Coronary artery (tissue), 2 donors: ENCODE measurements at regions not wholly inside any gene's neighbourhood (a gene's known extent, or its start where the extent isn't known, plus 50 kb on each side); places are given as distances from the start of the nearest gene placed in this dataset.

Experiments
- DNase-seq: peaks from one replicate; pipeline ENCODE4 v3.0.0-alpha.2; 2017; ENCODE audit warnings: low spot score
- H3K27ac ChIP-seq, 2 donors: fragments of 200-600 bp; sonication (generic); one replicate each; pipeline ENCODE4 v1.5.1; 2016 to 2019
- H3K4me3 ChIP-seq: fragments of 200-600 bp; sonication (generic); 2 replicates; pipeline ENCODE4 v1.5.1; 2016; ENCODE audit warnings: mild to moderate bottlenecking, moderate library complexity
- TF ChIP-seq, protein P1 (sequence below): fragments of 200-600 bp; sonication (generic); IDR thresholded peaks from one replicate; pipeline ENCODE4 v1.5.1; 2019; ENCODE audit warnings: antibody characterized with exemption

DNA sequence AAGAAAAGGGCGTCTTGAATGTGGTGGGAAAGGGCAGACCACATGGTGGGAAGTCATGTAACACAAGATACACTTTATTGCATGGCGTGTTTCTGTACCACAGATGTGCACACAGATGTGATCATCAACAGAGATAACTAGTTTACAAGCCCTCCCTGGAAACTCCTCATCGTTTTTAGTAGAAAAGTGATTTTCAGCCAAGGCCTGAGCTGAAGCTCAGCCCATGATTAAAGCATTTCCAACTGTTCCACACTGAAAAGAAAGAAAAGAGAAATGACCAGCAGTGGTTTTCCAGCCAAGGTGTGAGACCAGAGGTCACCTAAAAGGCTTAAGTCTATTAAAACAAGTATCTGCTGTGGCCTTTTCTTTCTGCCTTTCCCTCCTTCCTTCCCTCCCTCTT is 463.9 kb upstream of the JAG1 start:
- H3K27ac ChIP-seq = no peak overlapping the region
- DNase-seq = no peak
- TF ChIP-seq, protein P1, sequence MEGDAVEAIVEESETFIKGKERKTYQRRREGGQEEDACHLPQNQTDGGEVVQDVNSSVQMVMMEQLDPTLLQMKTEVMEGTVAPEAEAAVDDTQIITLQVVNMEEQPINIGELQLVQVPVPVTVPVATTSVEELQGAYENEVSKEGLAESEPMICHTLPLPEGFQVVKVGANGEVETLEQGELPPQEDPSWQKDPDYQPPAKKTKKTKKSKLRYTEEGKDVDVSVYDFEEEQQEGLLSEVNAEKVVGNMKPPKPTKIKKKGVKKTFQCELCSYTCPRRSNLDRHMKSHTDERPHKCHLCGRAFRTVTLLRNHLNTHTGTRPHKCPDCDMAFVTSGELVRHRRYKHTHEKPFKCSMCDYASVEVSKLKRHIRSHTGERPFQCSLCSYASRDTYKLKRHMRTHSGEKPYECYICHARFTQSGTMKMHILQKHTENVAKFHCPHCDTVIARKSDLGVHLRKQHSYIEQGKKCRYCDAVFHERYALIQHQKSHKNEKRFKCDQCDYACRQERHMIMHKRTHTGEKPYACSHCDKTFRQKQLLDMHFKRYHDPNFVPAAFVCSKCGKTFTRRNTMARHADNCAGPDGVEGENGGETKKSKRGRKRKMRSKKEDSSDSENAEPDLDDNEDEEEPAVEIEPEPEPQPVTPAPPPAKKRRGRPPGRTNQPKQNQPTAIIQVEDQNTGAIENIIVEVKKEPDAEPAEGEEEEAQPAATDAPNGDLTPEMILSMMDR = no peak
- no peak overlapping the region for H3K4me3 ChIP-seq

DNA sequence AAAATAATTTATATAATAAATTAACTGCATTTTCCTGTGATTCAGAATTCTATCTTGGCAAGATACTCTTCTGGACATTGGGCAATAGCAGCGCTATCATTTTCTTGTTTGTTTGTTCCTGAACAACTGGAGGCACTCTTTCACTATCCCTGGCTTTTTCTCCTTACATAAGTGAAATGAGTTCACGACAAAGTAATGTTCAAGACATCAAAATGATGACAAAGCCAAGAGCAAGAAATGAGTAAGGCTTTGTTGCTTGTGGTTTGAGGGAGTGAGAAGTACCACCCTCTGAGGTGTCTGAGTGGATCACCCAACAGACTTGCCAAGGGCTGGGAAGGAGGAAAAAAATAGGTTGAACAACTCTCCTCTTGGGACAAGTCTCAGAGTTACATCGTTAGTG is 466.6 kb upstream of the JAG1 start:
- no peak for DNase-seq
- Histone ChIP-seq H3K27ac (no peak overlapping the region), H3K4me3 (no peak overlapping the region)
- TF ChIP-seq, protein P1 = no peak

DNA sequence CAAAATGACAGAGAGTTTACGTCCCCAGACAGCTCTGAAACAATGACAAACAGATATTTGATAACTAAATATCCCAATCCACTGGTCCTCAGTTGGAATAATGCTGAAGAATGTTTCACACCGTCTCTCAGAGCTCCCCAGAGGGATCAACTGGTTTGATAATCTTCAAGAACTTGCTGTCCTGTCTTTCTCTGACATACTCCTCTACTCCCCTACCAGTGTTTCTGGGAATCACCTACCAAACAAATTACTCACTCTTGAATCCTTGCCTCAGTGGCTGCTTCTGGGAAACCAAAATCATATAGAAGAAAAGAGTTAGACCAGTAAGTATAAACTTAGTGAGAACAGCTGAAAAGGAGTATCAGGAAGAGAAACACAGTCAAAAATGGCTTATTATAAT is 469.7 kb upstream of the JAG1 start:
- no peak overlapping the region for H3K27ac ChIP-seq
- no peak overlapping the region for H3K4me3 ChIP-seq
- no peak for DNase-seq
- TF ChIP-seq, protein P1 = no peak

DNA sequence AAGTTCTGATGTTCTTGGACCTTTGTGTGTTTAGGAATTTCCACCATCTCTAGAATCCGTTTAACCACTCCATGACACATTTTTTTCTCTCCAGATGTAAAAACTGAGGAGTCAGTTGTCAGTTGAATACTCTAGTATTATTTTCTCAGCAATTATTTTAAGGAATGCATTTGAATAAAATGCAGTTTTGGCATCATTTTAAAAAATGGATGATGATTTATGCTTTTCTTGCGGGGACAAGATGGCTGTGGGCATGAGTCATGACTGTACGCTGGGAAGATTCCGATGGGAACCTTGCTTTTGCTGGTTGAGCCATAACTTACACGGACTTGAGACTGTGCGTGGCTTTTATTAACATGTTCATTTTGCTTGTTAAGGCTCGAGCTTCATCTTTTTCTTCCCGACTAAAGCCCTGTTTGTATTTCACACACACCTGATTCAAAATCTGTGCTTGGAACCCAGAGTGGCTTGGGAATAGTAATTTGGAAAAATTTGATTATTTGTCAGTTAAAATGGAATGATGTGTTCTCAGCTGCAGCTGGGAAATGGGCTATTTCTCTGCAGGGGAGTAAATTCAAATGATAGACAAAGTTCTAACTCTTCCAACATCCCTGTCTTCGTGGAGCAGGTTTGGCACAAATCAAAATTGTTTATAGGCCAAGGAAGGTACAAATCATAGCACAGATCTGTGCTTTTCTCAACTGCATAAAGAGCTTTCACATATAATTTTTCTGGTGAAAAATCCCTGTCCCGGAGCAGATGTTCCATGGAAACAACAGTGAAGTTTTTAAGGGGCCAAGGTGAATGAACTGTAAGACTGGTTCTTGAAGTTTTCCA is 470.5 kb upstream of the JAG1 start:
- TF ChIP-seq, protein P1 = no peak
- DNase-seq = no peak

DNA sequence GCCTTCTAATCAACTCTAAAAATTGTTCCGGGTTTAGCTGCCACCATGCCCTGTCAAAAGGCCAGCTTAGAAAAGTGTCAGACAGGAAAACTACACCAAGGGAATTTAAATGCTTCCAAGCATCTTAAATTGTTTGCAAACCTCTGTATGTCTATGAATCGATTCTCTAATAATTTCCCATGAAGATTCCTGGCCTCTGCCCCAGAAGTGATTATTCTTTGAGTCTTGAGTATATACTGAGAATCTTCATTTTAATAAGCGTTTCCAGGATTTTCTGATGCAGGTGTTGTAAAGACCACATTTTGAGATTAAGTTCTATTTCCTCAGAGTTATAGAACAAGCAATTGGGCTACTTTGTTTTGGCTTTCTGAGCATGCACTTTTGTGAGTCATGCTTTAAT is 471.8 kb upstream of the JAG1 start:
- DNase-seq = no peak
- no peak overlapping the region for H3K4me3 ChIP-seq
- H3K27ac ChIP-seq = no peak overlapping the region
- TF ChIP-seq, protein P1 = no peak

More for the DNA sequence above, 470.5 kb upstream of the JAG1 start:
- Histone ChIP-seq H3K4me3 (no peak overlapping the region), H3K27ac (peak overlapping the region in 1 of 2 donors; percentile 67)

DNA sequence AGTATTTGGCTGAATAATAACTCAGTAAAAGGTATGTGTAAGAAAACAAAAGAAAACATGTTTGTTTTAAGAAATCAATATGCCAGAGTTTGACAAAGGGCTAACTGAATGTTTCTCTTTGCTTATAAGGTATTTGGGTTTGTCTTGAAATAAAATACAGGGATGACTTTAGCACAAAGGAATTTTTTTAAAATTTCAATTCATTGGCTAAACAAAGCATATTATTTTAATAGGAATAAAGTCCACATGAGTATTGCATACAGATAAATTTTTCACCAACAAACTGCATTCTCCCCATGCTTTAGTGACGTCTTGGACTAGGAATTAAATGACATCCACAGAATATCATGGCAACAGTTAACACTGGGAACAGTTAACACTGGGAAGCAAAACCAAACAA is 480.0 kb upstream of the JAG1 start:
- Histone ChIP-seq H3K4me3 (no peak overlapping the region), H3K27ac (no peak overlapping the region)
- DNase-seq = no peak
- TF ChIP-seq, protein P1 = no peak

DNA sequence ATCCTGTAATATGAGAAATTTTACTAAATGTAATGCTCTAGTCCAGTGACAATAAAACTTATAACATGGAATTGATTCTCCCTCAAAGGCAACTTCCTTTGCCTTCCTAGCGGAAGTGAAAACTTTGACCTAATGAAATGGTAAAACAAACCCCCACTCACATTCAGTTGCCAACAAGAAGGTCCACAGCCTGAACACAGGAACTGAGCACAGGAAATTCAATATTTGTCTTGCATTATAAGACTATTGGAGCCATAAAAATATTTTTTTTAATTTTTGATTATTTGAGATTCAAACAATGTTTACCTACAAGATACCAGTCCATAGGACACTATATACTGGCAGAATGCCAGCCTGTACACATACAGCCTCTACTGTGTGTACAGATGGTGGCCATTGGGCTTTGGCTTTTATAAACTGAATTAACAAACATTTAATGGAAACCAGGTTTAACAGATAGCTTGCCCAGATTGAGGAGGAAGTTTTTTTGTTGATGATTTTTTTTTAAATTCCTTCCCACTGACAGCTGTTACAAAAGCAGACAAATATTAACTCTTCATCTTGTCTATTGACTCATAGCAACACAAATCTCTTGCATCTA is 481.5 kb upstream of the JAG1 start:
- Histone ChIP-seq H3K4me3 (no peak overlapping the region), H3K27ac (no peak overlapping the region)
- TF ChIP-seq, protein P1 = no peak
- no peak for DNase-seq
